Panc1 (cell line): ENCODE measurements at regions not wholly inside any gene's neighbourhood (a gene's known extent, or its start where the extent isn't known, plus 50 kb on each side); places are given as distances from the start of the nearest gene placed in this dataset.

Source experiments
- ATAC-seq: fragments of 200-7000 bp; cut with Tn5 transposase; 2 replicates; pipeline ENCODE4 v1.9.1; 2020; ENCODE audit warnings: mild to moderate bottlenecking, moderate library complexity
- BruUV-seq: library from RNA; stranded (reverse); fragments of 400-500 nt; replicated peaks from 2 replicates; lab custom pipeline; 2021; lab: Mats Ljungman, UMichigan
- CTCF ChIA-PET: fragments of 300-600 bp; sonication (Branson Sonifier 250); formaldehyde crosslinking; loops from one replicate; lab custom pipeline; 2022; ENCODE audit warnings: antibody characterized with exemption; lab: Charles Lee
- POLR2A ChIA-PET: fragments of 300-600 bp; sonication (Branson Sonifier 250); formaldehyde crosslinking; loops from one replicate; lab custom pipeline; 2022; ENCODE audit warnings: antibody characterized with exemption; lab: Charles Lee
- DNase-seq: peaks from one replicate; pipeline ENCODE4 v3.0.0-alpha.2; 2010; ENCODE audit warnings: low read depth, low spot score
- H3K27ac ChIP-seq: 2 replicates; pipeline ENCODE4 v1.5.1; 2011; ENCODE audit warnings: mild to moderate bottlenecking, low read length, inconsistent platforms
- H3K27me3 ChIP-seq: fragments of 200-500 bp; sonication (Bioruptor generic); 2 replicates; pipeline ENCODE4 v1.6.0; 2014; ENCODE audit warnings: low read length, inconsistent platforms; ENCODE audit not compliant: control insufficient read depth, insufficient read depth
- H3K36me3 ChIP-seq: fragments of 200-500 bp; sonication (Bioruptor generic); 2 replicates; pipeline ENCODE4 v1.5.1; 2014; ENCODE audit warnings: inconsistent platforms, mild to moderate bottlenecking, low read length, moderate library complexity; ENCODE audit not compliant: control insufficient read depth, insufficient read depth
- H3K4me1 ChIP-seq: 2 replicates; pipeline ENCODE4 v1.5.1; 2011; ENCODE audit warnings: inconsistent platforms, mild to moderate bottlenecking, low read length, moderate library complexity; ENCODE audit not compliant: control insufficient read depth, insufficient read depth
- H3K4me3 ChIP-seq, 2 experiments: 2 replicates each; pipeline ENCODE4 v1.5.1; 2011 to 2012; ENCODE audit warnings: low read depth in 2 of 2, low read length in 2 of 2, mild to moderate bottlenecking in 2 of 2, inconsistent platforms in 1 of 2, moderate library complexity in 1 of 2
- H3K9me3 ChIP-seq: fragments of 200-500 bp; sonication (Bioruptor generic); 2 replicates; pipeline ENCODE4 v1.5.1; 2014; ENCODE audit warnings: low read depth, mild to moderate bottlenecking, inconsistent platforms, low read length, moderate library complexity; ENCODE audit not compliant: control insufficient read depth, insufficient read depth
- CTCF ChIP-seq: fragments of 450-650 bp; IDR thresholded peaks from 2 replicates; pipeline ENCODE4 v1.5.1; 2017; ENCODE audit warnings: mild to moderate bottlenecking
- POLR2AphosphoS5 ChIP-seq: IDR thresholded peaks from 2 replicates; pipeline ENCODE4 v1.6.1; 2012; ENCODE audit warnings: mild to moderate bottlenecking, low read depth, low read length, moderate library complexity
- REST ChIP-seq, 2 experiments: IDR thresholded peaks; 2 replicates each; pipeline ENCODE4 v1.6.1; 2011 to 2012; ENCODE audit warnings: low read depth in 2 of 2, control low read depth in 1 of 2, low read length in 1 of 2, mild to moderate bottlenecking in 1 of 2, moderate library complexity in 1 of 2; ENCODE audit not compliant: insufficient read depth in 1 of 2
- SIN3A ChIP-seq: IDR thresholded peaks from 2 replicates; pipeline ENCODE4 v1.6.1; 2012; ENCODE audit warnings: low read depth, mild to moderate bottlenecking, low read length, moderate library complexity, borderline replicate concordance; ENCODE audit not compliant: insufficient read depth
- TCF7L2 ChIP-seq: IDR thresholded peaks from 2 replicates; pipeline ENCODE4 v1.6.1; 2011; ENCODE audit warnings: mild to moderate bottlenecking, low read depth, low read length, inconsistent platforms
- in situ Hi-C: cut with HindIII; loops from 2 replicates; pipeline ENCODE4 v1.10.0; 2016; ENCODE audit warnings: low sequenced_read_pairs, low pct_unique_long_range_greater_than_20kb
- intact Hi-C: fragments of 100-400 bp; cut with micrococcal nuclease; formaldehyde crosslinking; loops from one replicate; pipeline ENCODE4 v1.10.0; 2022; ENCODE audit not compliant: unreplicated experiment

GRCh38 chr7:41893656-41894055, 190.8 kb upstream of the INHBA start:
- in situ Hi-C loops (no loop called here), intact Hi-C loops (no loop called here)
- Histone ChIP-seq H3K36me3 (no peaks in the 10 kb centered on the region), H3K4me3 (no peak overlapping the region), H3K4me1 (no peaks in the 10 kb centered on the region), H3K9me3 (no peaks in the 10 kb centered on the region), H3K27me3 (no peaks in the 10 kb centered on the region), H3K27ac (no peak overlapping the region)
- ATAC-seq (no peak), DNase-seq (no peak)
- ChIA-PET POLR2A (no interaction called here), CTCF (no interaction called here)
- BruUV-seq: no TSS peak
- TF ChIP-seq SIN3A (no peak), POLR2AphosphoS5 (no peak), CTCF (no peak), REST (IDR thresholded peaks at IDR 0.05; ENCODE audit: insufficient read depth in 1 of 2, low read depth in 2 of 2, low read length in 1 of 2) (no peak), TCF7L2 (no peak)

DNA sequence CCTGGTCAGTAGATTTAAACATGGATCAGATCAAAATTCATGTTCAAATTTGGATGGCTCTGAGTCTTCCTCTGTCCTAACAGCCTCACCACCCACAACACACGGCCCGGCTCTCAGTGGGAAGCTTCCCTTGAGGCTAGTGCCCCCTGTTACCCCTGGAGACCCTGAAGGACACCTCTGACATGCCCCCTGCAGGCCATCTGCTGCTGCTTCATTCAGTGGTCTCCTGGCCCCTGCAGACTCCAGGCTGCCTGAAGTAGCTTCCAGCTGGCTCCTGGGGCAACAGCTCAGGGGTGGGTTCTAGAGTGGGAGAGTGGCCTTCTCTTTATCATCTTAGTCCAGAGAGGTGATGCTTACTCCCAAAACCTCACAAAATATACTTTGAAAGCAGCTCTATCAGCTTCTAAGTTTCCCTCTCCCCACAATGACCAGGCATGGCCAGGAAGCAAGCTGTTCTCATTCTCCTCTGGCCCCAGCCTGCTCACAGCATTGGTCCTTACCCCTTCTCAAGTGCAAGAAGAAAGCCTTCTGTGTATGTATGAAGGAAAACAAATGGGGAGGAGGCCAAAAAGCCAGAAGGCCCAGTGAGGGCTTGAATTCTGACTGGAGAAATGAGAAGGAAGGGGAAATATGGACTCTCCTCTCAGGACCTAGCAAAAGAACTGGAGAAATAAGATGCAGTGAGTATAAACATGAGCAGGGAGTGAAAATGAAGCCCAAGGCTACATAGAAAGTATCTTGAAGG, 189.6 kb upstream of the INHBA start:
- ATAC-seq: no peak

More for the DNA sequence above, 189.6 kb upstream of the INHBA start:
- no TSS peak for BruUV-seq
- H3K27ac ChIP-seq: no peak overlapping the region
- H3K4me1 ChIP-seq: no peaks in the 10 kb centered on the region
- no peaks in the 10 kb centered on the region for H3K9me3 ChIP-seq
- H3K4me3 ChIP-seq: no peak overlapping the region
- intact Hi-C loops (no loop called here), in situ Hi-C loops (no loop called here)
- TF ChIP-seq TCF7L2 (no peak), CTCF (peak; percentile 31)
- no peaks in the 10 kb centered on the region for H3K27me3 ChIP-seq
- CTCF ChIA-PET: no interaction called here
- no peaks in the 10 kb centered on the region for H3K36me3 ChIP-seq
- POLR2A ChIA-PET: no interaction called here
- no peak for DNase-seq
